Activated naive CD4-positive, alpha-beta T cell treated with anti-CD3 and anti-CD28 coated beads, Interleukin-2, amount 10 ng/mL, durations not matched to agents 7 days and 5 days (primary cell): ENCODE measurements at regions not wholly inside any gene's neighbourhood (a gene's known extent, or its start where the extent isn't known, plus 50 kb on each side); places are given as distances from the start of the nearest gene placed in this dataset.
A peak's percentile ranks its signal among the peaks of the same experiment; 100 is the strongest.

Source experiments
- CTCF ChIA-PET: fragments of 350-600 bp; sonication (Branson Sonifier 250); formaldehyde crosslinking; loops from one replicate; lab custom pipeline; 2021; ENCODE audit warnings: antibody characterized with exemption; lab: Charles Lee
- DNase-seq: peaks from one replicate; pipeline ENCODE4 v3.0.0-alpha.2; 2020
- H3K27ac Mint-ChIP-seq: one replicate; pipeline ENCODE4 v1.8.0; 2021; ENCODE audit warnings: mild to moderate bottlenecking, moderate library complexity, mixed read lengths
- H3K27me3 Mint-ChIP-seq: one replicate; pipeline ENCODE4 v1.8.0; 2021; ENCODE audit warnings: mild to moderate bottlenecking, mixed read lengths
- H3K36me3 Mint-ChIP-seq: one replicate; pipeline ENCODE4 v1.8.0; 2021; ENCODE audit warnings: mixed read lengths
- H3K4me1 Mint-ChIP-seq: one replicate; pipeline ENCODE4 v1.8.0; 2021; ENCODE audit warnings: mixed read lengths
- H3K4me3 Mint-ChIP-seq: one replicate; pipeline ENCODE4 v1.8.0; 2021; ENCODE audit warnings: mild to moderate bottlenecking, moderate library complexity, mixed read lengths
- H3K9me3 Mint-ChIP-seq: one replicate; pipeline ENCODE4 v1.8.0; 2021; ENCODE audit warnings: mixed read lengths

GRCh38 chr9:95822583-95823431, 52.7 kb upstream of the ERCC6L2 start:
- CTCF ChIA-PET = interaction anchor here (0.5 kb wide), 1 partner anchor 495 kb away, joined by 3 read pairs; no protein-coding TSS in a partner anchor
- no peaks in the 10 kb centered on the region for H3K36me3 Mint-ChIP-seq
- H3K4me3 Mint-ChIP-seq = no peak overlapping the region

GRCh38 chr9:95822015-95822414, 53.5 kb upstream of the ERCC6L2 start:
- Mint-ChIP-seq H3K36me3 (no peaks in the 10 kb centered on the region), H3K9me3 (no peaks in the 10 kb centered on the region), H3K27me3 (peaks cover 43% of the 10 kb centered on the region), H3K4me1 (peaks cover 18% of the 10 kb centered on the region), H3K27ac (no peak overlapping the region), H3K4me3 (no peak overlapping the region)
- no peak for DNase-seq
- CTCF ChIA-PET = no interaction called here

More at GRCh38 chr9:95822583-95823431, 52.7 kb upstream of the ERCC6L2 start:
- DNase-seq = peak; percentile 42
- no peaks in the 10 kb centered on the region for H3K9me3 Mint-ChIP-seq
- H3K4me1 Mint-ChIP-seq = peaks cover 18% of the 10 kb centered on the region
- H3K27me3 Mint-ChIP-seq = peaks cover 39% of the 10 kb centered on the region
- H3K27ac Mint-ChIP-seq = no peak overlapping the region

- no peaks in the 10 kb centered on the region for H3K9me3 Mint-ChIP-seq
- H3K4me1 Mint-ChIP-seq = peaks cover 18% of the 10 kb centered on the region
- CTCF ChIA-PET = no interaction called here
- no peak overlapping the region for H3K27ac Mint-ChIP-seq
- H3K36me3 Mint-ChIP-seq = no peaks in the 10 kb centered on the region
- no peak for DNase-seq
- peaks cover 35% of the 10 kb centered on the region for H3K27me3 Mint-ChIP-seq
- no peak overlapping the region for H3K4me3 Mint-ChIP-seq
These were observed 55.4 kb upstream of the ERCC6L2 start for GRCh38 chr9:95820074-95820473.

- DNase-seq = no peak
- Mint-ChIP-seq H3K36me3 (no peaks in the 10 kb centered on the region), H3K4me1 (peaks cover 18% of the 10 kb centered on the region), H3K9me3 (no peaks in the 10 kb centered on the region), H3K27me3 (peaks cover 33% of the 10 kb centered on the region), H3K27ac (no peak overlapping the region), H3K4me3 (no peak overlapping the region)
- CTCF ChIA-PET = no interaction called here
These were observed 55.9 kb upstream of the ERCC6L2 start for GRCh38 chr9:95819636-95820035.

GRCh38 chr9:95817205-95817604, 58.3 kb upstream of the ERCC6L2 start:
- no peaks in the 10 kb centered on the region for H3K36me3 Mint-ChIP-seq
- CTCF ChIA-PET = no interaction called here
- peaks cover 3% of the 10 kb centered on the region for H3K4me1 Mint-ChIP-seq
- H3K27me3 Mint-ChIP-seq = peaks cover 23% of the 10 kb centered on the region
- no peaks in the 10 kb centered on the region for H3K9me3 Mint-ChIP-seq
- H3K4me3 Mint-ChIP-seq = no peak overlapping the region
- no peak for DNase-seq
- no peak overlapping the region for H3K27ac Mint-ChIP-seq

GRCh38 chr9:95816716-95817115, 58.8 kb upstream of the ERCC6L2 start:
- CTCF ChIA-PET = no interaction called here
- H3K36me3 Mint-ChIP-seq = no peaks in the 10 kb centered on the region
- no peak overlapping the region for H3K4me3 Mint-ChIP-seq
- H3K27me3 Mint-ChIP-seq = peaks cover 21% of the 10 kb centered on the region
- DNase-seq = no peak
- no peaks in the 10 kb centered on the region for H3K4me1 Mint-ChIP-seq
- H3K27ac Mint-ChIP-seq = no peak overlapping the region
- no peaks in the 10 kb centered on the region for H3K9me3 Mint-ChIP-seq

- CTCF ChIA-PET = no interaction called here
- H3K36me3 Mint-ChIP-seq = no peaks in the 10 kb centered on the region
- H3K4me3 Mint-ChIP-seq = no peak overlapping the region
- no peak overlapping the region for H3K27ac Mint-ChIP-seq
- no peaks in the 10 kb centered on the region for H3K9me3 Mint-ChIP-seq
- peaks cover 21% of the 10 kb centered on the region for H3K27me3 Mint-ChIP-seq
- no peaks in the 10 kb centered on the region for H3K4me1 Mint-ChIP-seq
- DNase-seq = no peak
These were observed 59.5 kb upstream of the ERCC6L2 start for GRCh38 chr9:95815961-95816360.

GRCh38 chr9:95815133-95815532, 60.4 kb upstream of the ERCC6L2 start:
- CTCF ChIA-PET = no interaction called here

GRCh38 chr9:95813923-95814322, 61.6 kb upstream of the ERCC6L2 start:
- H3K4me3 Mint-ChIP-seq = no peak overlapping the region
- CTCF ChIA-PET = no interaction called here
- DNase-seq = no peak
- H3K36me3 Mint-ChIP-seq = no peaks in the 10 kb centered on the region
- H3K4me1 Mint-ChIP-seq = peaks cover 4% of the 10 kb centered on the region
- H3K9me3 Mint-ChIP-seq = no peaks in the 10 kb centered on the region
- H3K27me3 Mint-ChIP-seq = peaks cover 22% of the 10 kb centered on the region
- no peak overlapping the region for H3K27ac Mint-ChIP-seq

More at GRCh38 chr9:95815133-95815532, 60.4 kb upstream of the ERCC6L2 start:
- no peaks in the 10 kb centered on the region for H3K36me3 Mint-ChIP-seq
- no peaks in the 10 kb centered on the region for H3K9me3 Mint-ChIP-seq
- no peak for DNase-seq
- H3K27me3 Mint-ChIP-seq = peaks cover 27% of the 10 kb centered on the region
- H3K27ac Mint-ChIP-seq = no peak overlapping the region
- no peaks in the 10 kb centered on the region for H3K4me1 Mint-ChIP-seq
- H3K4me3 Mint-ChIP-seq = no peak overlapping the region

- H3K4me3 Mint-ChIP-seq = no peak overlapping the region
- no peak for DNase-seq
- no peaks in the 10 kb centered on the region for H3K36me3 Mint-ChIP-seq
- H3K27ac Mint-ChIP-seq = no peak overlapping the region
- peaks cover 4% of the 10 kb centered on the region for H3K4me1 Mint-ChIP-seq
- H3K27me3 Mint-ChIP-seq = peaks cover 15% of the 10 kb centered on the region
- H3K9me3 Mint-ChIP-seq = no peaks in the 10 kb centered on the region
- CTCF ChIA-PET = interaction anchor here (1.3 kb wide), 1 partner anchor 406 kb away, joined by 3 read pairs; no protein-coding TSS in a partner anchor
These were observed 64.7 kb upstream of the ERCC6L2 start for GRCh38 chr9:95810814-95811213.

- CTCF ChIA-PET = interaction anchor here (1.3 kb wide), 1 partner anchor 407 kb away, joined by 3 read pairs; no protein-coding TSS in a partner anchor
- no peak overlapping the region for H3K4me3 Mint-ChIP-seq
These were observed 65.4 kb upstream of the ERCC6L2 start for GRCh38 chr9:95810133-95810532.

GRCh38 chr9:95809686-95810085, 65.8 kb upstream of the ERCC6L2 start:
- Mint-ChIP-seq H3K36me3 (no peaks in the 10 kb centered on the region), H3K27ac (no peak overlapping the region), H3K4me1 (peaks cover 4% of the 10 kb centered on the region), H3K27me3 (peaks cover 20% of the 10 kb centered on the region), H3K4me3 (no peak overlapping the region), H3K9me3 (no peaks in the 10 kb centered on the region)
- no peak for DNase-seq
- CTCF ChIA-PET = no interaction called here

More at GRCh38 chr9:95810133-95810532, 65.4 kb upstream of the ERCC6L2 start:
- Mint-ChIP-seq H3K27me3 (peaks cover 20% of the 10 kb centered on the region), H3K36me3 (no peaks in the 10 kb centered on the region), H3K4me1 (peaks cover 4% of the 10 kb centered on the region), H3K27ac (no peak overlapping the region), H3K9me3 (no peaks in the 10 kb centered on the region)
- no peak for DNase-seq

- Mint-ChIP-seq H3K4me1 (peaks cover 4% of the 10 kb centered on the region), H3K4me3 (no peak overlapping the region), H3K9me3 (no peaks in the 10 kb centered on the region), H3K36me3 (no peaks in the 10 kb centered on the region), H3K27me3 (peaks cover 23% of the 10 kb centered on the region), H3K27ac (no peak overlapping the region)
- DNase-seq = no peak
- CTCF ChIA-PET = interaction anchor here (1.2 kb wide), 1 partner anchor 410 kb away, joined by 3 read pairs; no protein-coding TSS in a partner anchor
These were observed 67.5 kb upstream of the ERCC6L2 start for GRCh38 chr9:95808011-95808410.

GRCh38 chr9:95807326-95807947, 68.1 kb upstream of the ERCC6L2 start:
- peaks cover 4% of the 10 kb centered on the region for H3K4me1 Mint-ChIP-seq
- H3K4me3 Mint-ChIP-seq = no peak overlapping the region
- CTCF ChIA-PET = interaction anchor here (1.2 kb wide), 1 partner anchor 411 kb away, joined by 3 read pairs; no protein-coding TSS in a partner anchor
- peaks cover 23% of the 10 kb centered on the region for H3K27me3 Mint-ChIP-seq
- no peak overlapping the region for H3K27ac Mint-ChIP-seq
- no peak for DNase-seq
- H3K9me3 Mint-ChIP-seq = no peaks in the 10 kb centered on the region
- H3K36me3 Mint-ChIP-seq = no peaks in the 10 kb centered on the region
